Body of pancreas (tissue), 4 donors: ENCODE measurements at regions not wholly inside any gene's neighbourhood (a gene's known extent, or its start where the extent isn't known, plus 50 kb on each side); places are given as distances from the start of the nearest gene placed in this dataset.

Source experiments
- CTCF ChIP-seq, 7 experiments: fragments of 450-650 bp in 4 of 7; fragments of 200-600 bp in 3 of 7; sonication (generic) in 3 of 7; IDR thresholded peaks; one replicate each; pipeline ENCODE4 v1.5.1; 2016 to 2019; ENCODE audit warnings: antibody characterized with exemption in 7 of 7
- POLR2A ChIP-seq, 3 donors: fragments of 450-650 bp; IDR thresholded peaks; one replicate each; pipeline ENCODE4 v1.6.1; 2016; ENCODE audit warnings: antibody characterized with exemption in 3 of 3, mild to moderate bottlenecking in 2 of 3

GRCh38 chr6:2430612-2431011 is 185.2 kb upstream of the GMDS start:
- TF ChIP-seq CTCF (IDR thresholded peaks at IDR 0.05) (no peak), POLR2A (IDR thresholded peaks at IDR 0.05) (no peak)
